Muscle layer of colon (tissue), 2 donors: ENCODE measurements at regions not wholly inside any gene's neighbourhood (a gene's known extent, or its start where the extent isn't known, plus 50 kb on each side); places are given as distances from the start of the nearest gene placed in this dataset.
"Not testable (repeated sequence)": the region's sequence is repeated elsewhere in the genome, so short reads cannot be mapped to it uniquely, and the experiment has no call there.

Experiments
- H3K27ac ChIP-seq: one replicate; pipeline ENCODE4 v1.7.0; 2013; ENCODE audit warnings: low read depth, mild to moderate bottlenecking, low read length, moderate library complexity
- H3K27me3 ChIP-seq, 2 donors: one replicate each; pipeline ENCODE4 v1.7.0; 2013; ENCODE audit warnings: low read length in 2 of 2, mild to moderate bottlenecking in 2 of 2; ENCODE audit not compliant: insufficient read depth in 2 of 2, control insufficient read depth in 1 of 2
- H3K36me3 ChIP-seq: one replicate; pipeline ENCODE4 v1.7.0; 2013; ENCODE audit warnings: mild to moderate bottlenecking, low read length; ENCODE audit not compliant: insufficient read depth
- H3K4me1 ChIP-seq: one replicate; pipeline ENCODE4 v1.7.0; 2013; ENCODE audit warnings: mild to moderate bottlenecking, low read length; ENCODE audit not compliant: insufficient read depth
- H3K4me3 ChIP-seq, 2 donors: one replicate each; pipeline ENCODE4 v1.7.0; 2013; ENCODE audit warnings: low read length in 2 of 2, low read depth in 1 of 2, mild to moderate bottlenecking in 1 of 2, moderate library complexity in 1 of 2
- H3K9ac ChIP-seq: one replicate; pipeline ENCODE4 v1.7.0; 2013; ENCODE audit warnings: low read length
- H3K9me3 ChIP-seq: one replicate; pipeline ENCODE4 v1.7.0; 2013; ENCODE audit warnings: mild to moderate bottlenecking, low read length
- donor health status: abdominal sarcoma.
- donor health status: Adenocarcinoma of cecum.

GRCh38 chr7:36062154-36062815, 90.8 kb upstream of the EEPD1 start:
- Histone ChIP-seq H3K4me3 (no peak overlapping the region), H3K27ac (no peak overlapping the region), H3K9ac (no peak overlapping the region)

DNA sequence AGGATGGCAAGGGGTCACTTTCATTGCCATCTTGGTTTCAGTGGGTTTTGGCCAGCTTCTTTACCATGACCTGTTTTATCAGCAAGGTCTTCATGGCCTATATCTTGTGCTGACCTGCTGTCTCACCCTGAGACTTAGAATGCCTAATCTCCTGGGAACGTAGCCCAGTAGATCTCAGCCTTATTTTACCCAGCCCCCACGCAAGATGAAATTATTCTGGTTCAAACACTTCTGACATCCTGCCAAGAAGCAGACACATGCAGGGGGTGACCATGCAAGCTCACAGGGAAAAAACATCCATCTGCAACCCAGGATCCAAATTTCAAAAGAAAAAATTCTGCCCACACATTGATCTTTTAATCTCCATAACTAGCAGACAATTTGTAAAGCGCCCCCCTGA, 88.4 kb upstream of the EEPD1 start:
- Histone ChIP-seq H3K27me3 (no peaks in the 10 kb centered on the region), H3K4me1 (no peaks in the 10 kb centered on the region), H3K4me3 (no peak overlapping the region), H3K36me3 (no peaks in the 10 kb centered on the region), H3K9me3 (no peaks in the 10 kb centered on the region), H3K27ac (no peak overlapping the region), H3K9ac (no peak overlapping the region)

More at GRCh38 chr7:36062154-36062815, 90.8 kb upstream of the EEPD1 start:
- H3K4me1 ChIP-seq, result no peaks in the 10 kb centered on the region
- no peaks in the 10 kb centered on the region for H3K27me3 ChIP-seq
- H3K36me3 ChIP-seq, result no peaks in the 10 kb centered on the region
- no peaks in the 10 kb centered on the region for H3K9me3 ChIP-seq

- not testable (repeated sequence) for H3K27me3 ChIP-seq, H3K36me3 ChIP-seq, H3K4me3 ChIP-seq, H3K9me3 ChIP-seq, H3K9ac ChIP-seq, H3K4me1 ChIP-seq, H3K27ac ChIP-seq
Measured at GRCh38 chr7:36065563-36066342, 87.3 kb upstream of the EEPD1 start.

DNA sequence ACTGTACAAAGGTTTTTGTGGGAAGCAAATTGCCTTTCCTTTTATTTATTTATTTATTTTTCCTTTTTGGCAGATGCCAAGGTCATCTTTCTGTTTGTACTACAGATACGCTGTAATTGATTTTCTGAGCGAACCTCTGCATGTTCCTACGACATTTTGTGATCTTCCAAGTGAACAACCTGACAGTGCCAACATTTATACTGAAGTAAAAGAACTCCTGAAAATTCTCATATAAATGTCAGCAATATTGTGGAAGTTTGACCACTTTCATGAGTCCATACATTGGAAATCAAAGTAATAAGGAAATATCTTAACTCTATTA, 86.8 kb upstream of the EEPD1 start:
- Histone ChIP-seq H3K4me1 (no peaks in the 10 kb centered on the region), H3K9me3 (no peaks in the 10 kb centered on the region), H3K4me3 (no peak overlapping the region), H3K9ac (no peak overlapping the region), H3K27ac (no peak overlapping the region), H3K27me3 (no peaks in the 10 kb centered on the region), H3K36me3 (no peaks in the 10 kb centered on the region)

GRCh38 chr7:36070230-36070629, 82.8 kb upstream of the EEPD1 start:
- H3K27ac ChIP-seq, result no peak overlapping the region
- H3K4me3 ChIP-seq, result no peak overlapping the region
- no peaks in the 10 kb centered on the region for H3K4me1 ChIP-seq
- no peaks in the 10 kb centered on the region for H3K9me3 ChIP-seq
- H3K9ac ChIP-seq, result no peak overlapping the region
- H3K27me3 ChIP-seq, result no peaks in the 10 kb centered on the region
- H3K36me3 ChIP-seq, result no peaks in the 10 kb centered on the region

DNA sequence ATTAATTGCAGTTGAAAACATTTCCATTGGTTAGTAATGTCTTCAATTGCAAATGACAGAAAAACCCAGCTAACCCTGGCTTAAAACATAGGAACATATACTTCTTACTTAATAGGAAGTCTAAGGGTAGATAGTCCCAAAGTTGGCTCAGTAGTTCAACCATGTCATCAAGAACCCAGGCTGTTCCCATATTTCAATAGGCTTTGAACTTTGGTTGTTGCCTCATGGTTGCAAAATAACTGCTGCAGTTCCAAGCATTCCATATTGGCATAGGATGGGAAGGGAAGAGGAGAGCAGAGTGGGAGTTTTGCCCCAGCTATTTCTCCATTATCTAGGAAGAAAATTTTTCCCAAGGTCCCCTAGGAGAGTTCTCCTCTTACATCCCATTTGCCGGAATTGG, 81.4 kb upstream of the EEPD1 start:
- no peaks in the 10 kb centered on the region for H3K4me1 ChIP-seq
- H3K27ac ChIP-seq, result no peak overlapping the region
- H3K27me3 ChIP-seq, result no peaks in the 10 kb centered on the region
- no peak overlapping the region for H3K4me3 ChIP-seq
- H3K9me3 ChIP-seq, result no peaks in the 10 kb centered on the region
- H3K36me3 ChIP-seq, result no peaks in the 10 kb centered on the region
- no peak overlapping the region for H3K9ac ChIP-seq

- Histone ChIP-seq H3K36me3 (no peaks in the 10 kb centered on the region), H3K9me3 (no peaks in the 10 kb centered on the region), H3K9ac (no peak overlapping the region), H3K27me3 (no peaks in the 10 kb centered on the region), H3K4me3 (no peak overlapping the region), H3K4me1 (no peaks in the 10 kb centered on the region), H3K27ac (no peak overlapping the region)
Measured at GRCh38 chr7:36072620-36073019, 80.4 kb upstream of the EEPD1 start.

DNA sequence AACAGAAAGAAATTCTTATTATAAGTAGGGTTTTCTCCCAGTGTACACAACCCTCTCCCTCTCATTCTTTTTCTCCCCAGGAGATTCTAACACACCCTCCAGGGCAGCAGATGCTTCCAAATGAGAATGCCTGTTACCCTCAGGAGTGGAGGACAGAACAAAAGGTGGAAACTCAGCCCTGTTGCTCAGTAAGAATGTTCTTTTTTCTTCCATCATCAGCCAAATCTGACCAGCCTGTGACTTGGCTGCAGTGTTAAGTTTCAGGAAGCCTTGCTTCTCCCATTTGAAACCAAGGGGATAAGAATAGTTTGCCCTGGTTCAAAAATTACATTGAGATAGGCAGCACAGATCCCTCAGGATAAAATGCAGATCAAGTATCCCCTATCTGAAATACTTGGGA, 77.5 kb upstream of the EEPD1 start:
- Histone ChIP-seq H3K4me3 (no peak overlapping the region), H3K4me1 (no peaks in the 10 kb centered on the region), H3K36me3 (no peaks in the 10 kb centered on the region), H3K27me3 (no peaks in the 10 kb centered on the region), H3K9ac (no peak overlapping the region), H3K27ac (no peak overlapping the region), H3K9me3 (no peaks in the 10 kb centered on the region)

DNA sequence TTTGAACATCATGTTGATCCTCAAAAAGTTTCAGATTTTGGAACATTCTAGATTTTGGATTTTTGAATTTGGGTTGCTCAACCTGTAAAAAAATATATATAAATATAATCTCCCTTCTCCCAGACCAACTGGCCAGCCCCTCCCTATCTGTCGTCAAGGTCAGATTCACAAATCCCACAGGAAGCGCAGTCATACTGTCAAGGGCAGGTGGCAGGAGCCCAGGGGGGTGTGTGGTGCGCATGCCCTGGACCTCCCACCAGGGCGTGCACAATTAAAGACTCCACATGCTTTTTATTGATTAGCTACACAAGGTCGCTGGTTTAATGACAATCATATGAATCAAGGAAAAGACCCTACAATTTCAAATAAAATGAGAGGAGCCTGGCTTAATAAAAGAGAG, 77.0 kb upstream of the EEPD1 start:
- Histone ChIP-seq H3K27ac (no peak overlapping the region), H3K9ac (no peak overlapping the region), H3K4me1 (no peaks in the 10 kb centered on the region), H3K27me3 (no peaks in the 10 kb centered on the region), H3K9me3 (no peaks in the 10 kb centered on the region), H3K36me3 (no peaks in the 10 kb centered on the region), H3K4me3 (no peak overlapping the region)

DNA sequence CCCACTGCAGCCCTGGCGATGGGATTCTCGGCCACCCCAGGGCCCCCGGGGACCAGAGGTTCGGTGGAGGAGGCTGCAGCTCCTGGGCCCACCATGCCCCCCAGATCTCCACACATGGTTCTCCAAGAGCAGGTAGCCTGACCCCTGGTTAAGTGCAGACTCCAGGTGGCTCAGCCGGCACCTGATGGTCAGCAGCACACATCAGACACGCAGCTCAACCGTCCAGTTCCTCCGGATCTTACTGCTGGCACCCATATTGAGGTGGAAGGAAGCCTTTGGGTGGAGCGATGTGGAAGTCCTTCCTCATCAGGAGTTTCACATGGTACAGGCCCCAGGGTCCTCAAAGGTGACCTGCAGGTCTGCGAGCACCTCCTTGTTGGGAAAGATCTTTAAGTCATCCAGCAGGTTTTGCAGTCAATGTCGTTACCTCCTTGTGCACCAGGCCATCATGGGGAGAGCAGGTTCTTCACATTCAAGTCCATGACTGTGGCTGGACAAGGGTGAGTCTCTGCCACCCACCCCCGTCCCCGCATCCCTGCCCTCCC, 74.2 kb upstream of the EEPD1 start:
- no peak overlapping the region for H3K27ac ChIP-seq
- H3K9me3 ChIP-seq, result no peaks in the 10 kb centered on the region
- no peaks in the 10 kb centered on the region for H3K4me1 ChIP-seq
- no peaks in the 10 kb centered on the region for H3K36me3 ChIP-seq
- no peak overlapping the region for H3K9ac ChIP-seq
- no peaks in the 10 kb centered on the region for H3K27me3 ChIP-seq
- no peak overlapping the region for H3K4me3 ChIP-seq

GRCh38 chr7:36079446-36080025, 73.5 kb upstream of the EEPD1 start:
- Histone ChIP-seq H3K27ac (no peak overlapping the region), H3K4me1 (no peaks in the 10 kb centered on the region), H3K36me3 (no peaks in the 10 kb centered on the region), H3K27me3 (no peaks in the 10 kb centered on the region), H3K9ac (no peak overlapping the region), H3K9me3 (no peaks in the 10 kb centered on the region), H3K4me3 (no peak overlapping the region)
